ENCODE measurements at regions not wholly inside any gene's neighbourhood (a gene's known extent, or its start where the extent isn't known, plus 50 kb on each side); places are given as distances from the start of the nearest gene placed in this dataset.

GRCh38 chr12:108419949-108420348, 80.8 kb upstream of the CMKLR1 start:
- DNase-seq (ENCODE audit: low spot score) = no peak
- Histone ChIP-seq H3K27ac (no peak overlapping the region), H3K4me1 (no peaks in the 10 kb centered on the region), H3K9me3 (no peaks in the 10 kb centered on the region), H3K36me3 (no peaks in the 10 kb centered on the region), H3K4me3 (no peak overlapping the region), H3K27me3 (no peaks in the 10 kb centered on the region)
- TF ChIP-seq CTCF (IDR thresholded peaks at IDR 0.05) = no peak

- DNase-seq (ENCODE audit: low spot score) = no peak
- no peaks in the 10 kb centered on the region for H3K4me1 ChIP-seq
- TF ChIP-seq CTCF (IDR thresholded peaks at IDR 0.05) = no peak
- no peaks in the 10 kb centered on the region for H3K9me3 ChIP-seq
- H3K4me3 ChIP-seq = no peak overlapping the region
- H3K27me3 ChIP-seq = no peaks in the 10 kb centered on the region
- no peaks in the 10 kb centered on the region for H3K36me3 ChIP-seq
- H3K27ac ChIP-seq = no peak overlapping the region
Measured at GRCh38 chr12:108418164-108418890, 79.2 kb upstream of the CMKLR1 start.

- no peak overlapping the region for H3K27ac ChIP-seq
- no peaks in the 10 kb centered on the region for H3K4me1 ChIP-seq
- no peaks in the 10 kb centered on the region for H3K36me3 ChIP-seq
- no peak for DNase-seq (ENCODE audit: low spot score)
- no peaks in the 10 kb centered on the region for H3K9me3 ChIP-seq
- no peaks in the 10 kb centered on the region for H3K27me3 ChIP-seq
- TF ChIP-seq CTCF (IDR thresholded peaks at IDR 0.05) = no peak
- H3K4me3 ChIP-seq = no peak overlapping the region
Measured at GRCh38 chr12:108414021-108414420, 74.9 kb upstream of the CMKLR1 start.

GRCh38 chr12:108410689-108411088, 71.6 kb upstream of the CMKLR1 start:
- Histone ChIP-seq H3K4me3 (no peak overlapping the region), H3K9me3 (peaks cover 0 to 8% of the 10 kb centered on the region in 2 donors), H3K36me3 (no peaks in the 10 kb centered on the region), H3K27ac (no peak overlapping the region), H3K4me1 (no peaks in the 10 kb centered on the region), H3K27me3 (no peaks in the 10 kb centered on the region)
- no peak for DNase-seq (ENCODE audit: low spot score)
- no peak for TF ChIP-seq CTCF (IDR thresholded peaks at IDR 0.05)

GRCh38 chr12:108409481-108409880, 70.4 kb upstream of the CMKLR1 start:
- DNase-seq (ENCODE audit: low spot score) = no peak
- Histone ChIP-seq H3K36me3 (no peaks in the 10 kb centered on the region), H3K9me3 (peaks cover 0 to 14% of the 10 kb centered on the region in 2 donors), H3K27me3 (no peaks in the 10 kb centered on the region), H3K27ac (no peak overlapping the region), H3K4me1 (no peaks in the 10 kb centered on the region), H3K4me3 (no peak overlapping the region)
- TF ChIP-seq CTCF (IDR thresholded peaks at IDR 0.05) = no peak

GRCh38 chr12:108403952-108404351, 64.8 kb upstream of the CMKLR1 start:
- Histone ChIP-seq H3K4me1 (no peaks in the 10 kb centered on the region), H3K4me3 (no peak overlapping the region), H3K9me3 (peaks cover 0 to 14% of the 10 kb centered on the region in 2 donors), H3K27ac (no peak overlapping the region), H3K27me3 (no peaks in the 10 kb centered on the region), H3K36me3 (no peaks in the 10 kb centered on the region)
- TF ChIP-seq CTCF (IDR thresholded peaks at IDR 0.05) = no peak
- DNase-seq (ENCODE audit: low spot score) = no peak
